Activated CD4-positive, alpha-beta T cell treated with anti-CD3 and anti-CD28 coated beads for 36 hours (primary cell): ENCODE measurements at regions not wholly inside any gene's neighbourhood (a gene's known extent, or its start where the extent isn't known, plus 50 kb on each side); places are given as distances from the start of the nearest gene placed in this dataset.

Experiments used
- ATAC-seq: fragments of 200-7000 bp; cut with Tn5 transposase; one replicate; pipeline ENCODE4 v1.10.0; 2021; ENCODE audit warnings: mild to moderate bottlenecking, moderate library complexity
- CTCF ChIA-PET: fragments of 350-600 bp; sonication (Branson Sonifier 250); formaldehyde crosslinking; loops from one replicate; lab custom pipeline; 2021; ENCODE audit warnings: antibody characterized with exemption; lab: Charles Lee
- POLR2A ChIA-PET: fragments of 350-600 bp; sonication (Branson Sonifier 250); formaldehyde crosslinking; loops from one replicate; lab custom pipeline; 2021; ENCODE audit warnings: antibody characterized with exemption, inconsistent platforms; lab: Charles Lee
- DNase-seq: peaks from one replicate; pipeline ENCODE4 v3.0.0-alpha.2; 2020
- H3K27ac Mint-ChIP-seq: one replicate; pipeline ENCODE4 v1.8.0; 2021; ENCODE audit warnings: mixed read lengths
- H3K27me3 Mint-ChIP-seq: one replicate; pipeline ENCODE4 v1.8.0; 2021; ENCODE audit warnings: mixed read lengths
- H3K36me3 Mint-ChIP-seq: one replicate; pipeline ENCODE4 v1.8.0; 2021; ENCODE audit warnings: low read depth, mixed read lengths
- H3K4me1 Mint-ChIP-seq: one replicate; pipeline ENCODE4 v1.8.0; 2021; ENCODE audit warnings: mixed read lengths
- H3K4me3 Mint-ChIP-seq: one replicate; pipeline ENCODE4 v1.8.0; 2021; ENCODE audit warnings: mild to moderate bottlenecking, moderate library complexity, mixed read lengths
- H3K9me3 Mint-ChIP-seq: one replicate; pipeline ENCODE4 v1.8.0; 2021; ENCODE audit warnings: low read depth, mixed read lengths
- intact Hi-C, 2 experiments: fragments of 100-400 bp; cut with DNase I in 1 of 2; cut with micrococcal nuclease in 1 of 2; formaldehyde crosslinking; loops; one replicate each; pipeline versions ENCODE4 v1.14.2 to v1.15.1; 2022 to 2024; cut with DNase I, micrococcal nuclease

GRCh38 chr1:229221106-229222019 lies 49.5 kb upstream of the RAB4A start:
- H3K9me3 Mint-ChIP-seq = no peaks in the 10 kb centered on the region
- CTCF ChIA-PET = interaction anchor here (0.6 kb wide), 2 partner anchors 135 to 192 kb away, joined by 3 read pairs; no protein-coding TSS in a partner anchor
- POLR2A ChIA-PET = no interaction called here
- no peak overlapping the region for H3K27ac Mint-ChIP-seq
- no peaks in the 10 kb centered on the region for H3K36me3 Mint-ChIP-seq
- DNase-seq (no peak), ATAC-seq (no peak)
- no peak overlapping the region for H3K4me3 Mint-ChIP-seq
- no peaks in the 10 kb centered on the region for H3K4me1 Mint-ChIP-seq
- intact Hi-C loops = loop anchor here in 1 of 2 experiments (10.0 kb wide), 1 partner anchor 87 kb away; no protein-coding TSS in a partner anchor
- H3K27me3 Mint-ChIP-seq = no peaks in the 10 kb centered on the region
